Stimulated activated naive CD4-positive, alpha-beta T cell (primary cell): ENCODE measurements at regions not wholly inside any gene's neighbourhood (a gene's known extent, or its start where the extent isn't known, plus 50 kb on each side); places are given as distances from the start of the nearest gene placed in this dataset.

Source experiments
- DNase-seq, 6 experiments: peaks; one replicate each; lab custom pipeline; 2025; lab: John Stamatoyannopoulos, UW

GRCh38 chr1:181390410-181391077 lies 92.8 kb upstream of the CACNA1E start:
- DNase-seq: no peak

DNA sequence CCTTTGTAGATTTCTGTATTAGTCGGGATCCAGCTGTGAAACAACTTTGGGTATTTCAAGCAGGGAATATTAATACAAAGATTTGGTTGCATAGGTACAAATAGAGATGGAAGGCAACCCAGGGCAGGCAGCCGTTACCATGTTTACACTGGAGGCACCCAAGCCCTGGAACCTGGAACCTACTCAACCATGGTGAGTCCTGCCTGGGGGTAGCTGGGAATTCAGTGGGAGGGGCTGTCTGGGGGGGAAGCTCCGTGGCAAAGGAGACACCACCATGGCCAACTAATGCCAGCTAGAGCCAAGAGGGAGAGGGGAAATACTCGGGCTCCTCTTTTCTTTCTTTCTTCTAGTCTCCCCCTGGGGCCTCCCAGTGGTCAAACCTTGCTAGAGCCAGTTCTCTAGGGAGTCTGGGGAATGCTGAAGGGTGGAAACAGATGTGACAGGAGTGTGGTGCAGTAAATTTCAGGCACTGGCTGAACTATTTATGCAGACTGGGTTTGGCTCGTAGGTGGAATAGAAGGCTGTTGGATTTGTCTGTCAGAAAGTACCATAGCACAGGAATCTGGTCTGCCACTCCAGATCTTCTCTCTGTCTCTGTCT lies 91.9 kb upstream of the CACNA1E start:
- DNase-seq: no peak

DNA sequence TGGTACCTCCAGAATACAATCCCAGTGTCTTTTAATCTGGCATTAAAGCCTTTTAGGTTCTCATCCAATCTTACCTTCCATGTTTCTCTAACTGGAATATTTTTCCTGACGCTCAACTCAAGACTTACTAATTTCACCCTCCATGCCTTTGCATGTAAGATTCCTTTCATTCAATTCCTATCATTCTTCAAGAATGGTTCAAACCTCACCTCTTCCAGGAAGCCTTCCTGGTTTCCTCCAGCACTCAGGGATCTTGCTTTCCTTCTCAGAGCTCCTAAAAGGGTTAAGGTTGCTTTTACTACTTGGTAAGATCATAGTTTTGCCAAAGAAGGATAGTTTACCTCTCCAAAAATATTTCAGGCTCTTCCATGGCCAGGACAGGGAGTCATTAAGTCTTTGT lies 91.2 kb upstream of the CACNA1E start:
- no peak for DNase-seq

DNA sequence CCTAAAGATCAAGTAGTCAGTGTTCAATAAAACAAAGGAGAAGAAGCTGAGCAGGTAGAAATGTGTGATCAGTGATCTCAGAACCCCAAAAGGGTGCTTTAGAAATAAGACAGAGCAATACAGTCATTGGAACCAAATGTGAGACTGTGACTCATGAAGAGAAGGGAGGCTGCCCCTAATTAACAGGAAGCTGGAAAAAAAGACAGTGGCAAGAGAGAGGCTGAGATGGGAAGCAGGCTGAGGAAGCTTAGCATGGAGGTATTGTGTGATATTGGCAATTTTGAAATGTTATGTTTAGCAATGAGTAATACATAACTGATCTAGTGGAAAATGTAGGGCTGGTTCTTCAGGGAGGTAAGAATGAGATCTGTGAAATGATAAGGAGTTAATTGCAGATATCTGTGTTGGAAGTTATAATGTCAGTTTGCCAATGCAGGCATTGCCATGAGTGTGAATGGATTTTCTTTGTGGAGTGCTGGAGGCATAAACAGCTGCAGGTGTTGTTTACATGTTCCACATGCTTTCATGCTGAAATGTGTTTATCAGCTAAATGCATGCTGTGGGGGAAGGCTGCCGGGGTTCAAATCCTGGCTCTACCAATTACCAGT lies 90.6 kb upstream of the CACNA1E start:
- no peak for DNase-seq

DNA sequence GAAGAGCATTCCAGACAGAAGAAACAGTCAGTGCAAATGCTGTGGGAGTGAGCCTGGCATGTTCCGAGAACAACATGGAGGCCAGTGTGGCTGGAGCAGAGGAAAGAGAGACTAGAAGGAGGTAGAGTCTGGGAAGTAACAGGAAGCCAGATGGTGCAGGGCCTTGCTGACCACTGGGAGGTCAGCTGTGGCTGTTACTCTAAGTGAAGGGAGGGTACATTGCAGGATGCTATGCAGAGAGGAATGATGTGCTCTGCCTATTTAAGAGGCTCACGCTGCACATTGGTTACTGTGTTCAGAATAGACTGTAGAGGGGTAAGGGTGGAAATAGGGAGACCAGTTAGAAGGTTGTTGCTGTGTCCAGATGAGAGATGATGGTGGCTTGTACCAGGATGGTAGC lies 88.6 kb upstream of the CACNA1E start:
- no peak for DNase-seq

GRCh38 chr1:181396171-181396670 lies 87.1 kb upstream of the CACNA1E start:
- peak; percentile 21 to 92 (median 72) for DNase-seq

- no peak for DNase-seq
These were observed 86.5 kb upstream of the CACNA1E start for GRCh38 chr1:181396811-181397210.

- peak in 3 of 6 experiments; percentile 43 to 46 (median 45) for DNase-seq
These were observed 85.5 kb upstream of the CACNA1E start for GRCh38 chr1:181397845-181398244.

- DNase-seq: no peak
These were observed 84.8 kb upstream of the CACNA1E start for GRCh38 chr1:181398544-181398943.

- no peak for DNase-seq
These were observed 77.7 kb upstream of the CACNA1E start for GRCh38 chr1:181405584-181405983.

DNA sequence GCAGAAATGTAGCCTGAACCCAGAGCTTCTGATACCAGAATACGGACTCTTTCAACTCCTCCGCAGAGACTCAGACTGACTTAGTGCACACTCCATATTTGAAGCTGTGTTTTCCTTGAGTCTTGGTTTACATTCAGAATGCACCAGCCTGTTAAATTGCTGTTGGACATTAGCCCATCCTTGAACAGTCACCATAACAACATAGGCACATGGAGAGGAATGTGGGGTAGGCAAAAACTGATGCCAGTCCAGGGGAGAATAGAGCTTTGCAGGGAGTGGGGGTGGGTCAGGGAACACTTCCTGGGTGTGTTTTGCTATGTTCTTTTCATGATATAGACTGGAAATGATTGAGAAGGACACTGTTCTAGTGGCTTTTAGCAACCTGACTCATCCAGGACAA lies 76.3 kb upstream of the CACNA1E start:
- no peak for DNase-seq

GRCh38 chr1:181409981-181410380 lies 73.3 kb upstream of the CACNA1E start:
- no peak for DNase-seq

- DNase-seq: no peak
These were observed 70.6 kb upstream of the CACNA1E start for GRCh38 chr1:181412746-181413145.

DNA sequence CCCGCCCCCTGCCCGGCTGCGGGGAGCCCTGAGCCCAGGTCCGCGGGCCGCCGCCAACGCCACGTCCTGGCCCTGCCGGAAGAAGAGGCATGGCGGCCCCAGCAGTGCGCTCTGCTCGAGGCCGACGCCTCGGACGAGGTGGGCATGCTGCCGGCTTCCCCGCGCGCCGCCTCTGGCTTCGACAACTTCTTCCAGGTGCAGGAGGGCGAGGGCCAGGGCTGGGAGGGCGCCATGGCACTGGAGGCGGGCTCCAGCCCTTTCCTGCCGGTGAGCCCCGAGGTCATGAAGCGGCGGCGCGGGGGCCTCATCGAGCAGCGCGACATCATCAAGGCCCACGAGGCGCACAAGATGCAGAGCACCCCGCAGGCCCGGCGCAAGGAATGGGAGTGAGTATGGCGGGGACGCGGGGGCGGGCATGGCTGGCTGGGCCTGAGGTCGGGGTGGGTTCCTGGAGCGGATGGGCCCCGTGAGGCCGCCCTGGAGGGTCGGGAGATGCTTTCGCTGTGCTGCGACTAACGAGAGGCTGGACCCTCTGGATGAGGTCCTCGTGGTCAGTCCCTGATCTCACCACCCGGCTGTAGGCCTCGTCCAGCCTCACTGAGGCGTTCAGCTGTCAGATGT lies 70.0 kb upstream of the CACNA1E start:
- DNase-seq: no peak

DNA sequence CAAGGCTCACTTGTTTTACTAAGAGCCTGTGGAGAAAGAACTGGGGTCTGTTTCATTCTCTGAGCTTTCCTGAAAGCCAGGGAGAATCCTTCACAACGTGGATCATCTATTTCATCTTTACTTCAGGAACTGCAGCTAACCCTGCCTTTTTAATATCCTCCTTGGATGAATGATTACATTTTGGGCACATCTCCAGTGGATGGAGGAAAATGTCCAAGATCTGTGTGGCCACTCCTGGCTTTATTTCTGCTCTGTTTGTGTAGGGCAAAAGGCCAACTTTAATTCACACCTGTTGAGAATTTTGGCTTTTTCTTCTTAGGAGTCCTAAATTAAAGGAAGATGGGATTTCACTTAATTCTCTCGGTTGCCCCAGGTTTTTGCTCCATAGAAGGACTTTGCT lies 69.5 kb upstream of the CACNA1E start:
- DNase-seq: no peak

DNA sequence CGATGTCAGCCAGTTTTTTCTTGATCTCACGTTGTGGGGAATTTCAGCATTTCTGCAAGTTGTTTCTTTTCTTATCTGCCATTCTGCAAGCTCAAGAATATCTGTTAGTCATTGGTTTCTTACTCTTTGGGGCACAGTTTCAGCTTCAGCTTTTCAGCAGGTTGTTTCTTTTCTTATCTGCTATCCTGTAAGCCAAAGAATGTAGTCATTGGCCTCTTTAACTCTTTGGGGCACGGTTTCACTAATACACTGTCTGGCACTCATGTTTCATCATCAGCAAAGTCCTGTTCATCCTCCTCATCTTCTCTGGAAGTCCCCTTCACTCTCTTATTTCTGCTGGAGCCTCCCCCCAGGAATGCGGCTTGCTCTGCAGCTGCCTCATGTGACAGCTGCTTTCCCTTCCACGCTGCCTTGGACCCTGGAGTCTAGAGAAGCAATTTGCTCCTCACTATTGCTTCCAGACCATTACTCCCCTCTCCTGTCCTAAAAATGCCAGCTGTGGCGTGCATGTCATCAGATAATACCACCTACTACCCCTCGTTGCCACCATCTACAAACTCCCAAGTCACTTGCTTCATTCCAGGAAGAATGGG lies 67.0 kb upstream of the CACNA1E start:
- DNase-seq: no peak

GRCh38 chr1:181417915-181418314 lies 65.4 kb upstream of the CACNA1E start:
- DNase-seq: no peak

GRCh38 chr1:181423301-181423918 lies 59.9 kb upstream of the CACNA1E start:
- peak in 5 of 6 experiments; percentile 3 to 46 (median 22) for DNase-seq

DNA sequence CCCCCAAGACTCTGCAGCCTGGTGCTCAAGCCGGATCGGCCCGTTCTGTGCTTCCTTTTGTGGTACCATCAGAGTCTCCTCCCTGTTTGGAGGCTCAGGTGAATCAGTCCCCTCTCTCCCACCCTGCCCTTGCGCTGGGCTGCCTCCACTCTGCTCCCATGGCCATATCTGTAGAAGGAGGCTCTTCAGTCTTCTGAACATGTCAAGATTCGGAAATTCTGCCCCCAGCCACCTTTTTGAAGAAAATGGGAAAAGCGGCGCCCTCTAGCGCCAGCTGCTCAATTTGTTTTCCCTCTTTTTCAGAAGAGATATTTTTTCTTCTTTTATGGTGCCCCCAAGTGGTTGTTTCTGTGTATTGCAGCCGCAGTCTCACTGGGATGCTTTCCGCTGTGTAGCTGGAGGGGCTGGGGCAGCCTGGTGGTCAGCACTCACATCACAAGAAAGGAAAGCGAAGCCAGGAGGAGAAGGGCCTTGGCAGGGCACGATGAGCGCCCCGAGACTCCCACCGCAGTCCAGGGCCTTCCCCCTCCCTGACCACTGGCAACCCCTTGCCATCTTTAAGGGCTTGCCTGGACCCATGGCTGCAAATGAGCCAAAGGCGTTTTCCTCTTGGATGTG lies 58.4 kb upstream of the CACNA1E start:
- peak; percentile 52 to 87 (median 73) for DNase-seq

GRCh38 chr1:181425566-181425965 lies 57.8 kb upstream of the CACNA1E start:
- no peak for DNase-seq

- DNase-seq: no peak
These were observed 53.9 kb upstream of the CACNA1E start for GRCh38 chr1:181429462-181429861.
